HEK293 (cell line): ENCODE measurements at regions not wholly inside any gene's neighbourhood (a gene's known extent, or its start where the extent isn't known, plus 50 kb on each side); places are given as distances from the start of the nearest gene placed in this dataset.

ENCODE experiments used
- CTCF ChIA-PET: fragments of 350-600 bp; formaldehyde crosslinking; extraction: SDS; loops from one replicate; lab custom pipeline; 2021; ENCODE audit warnings: antibody characterized with exemption; lab: Yijun Ruan, JAX
- POLR2A ChIA-PET: fragments of 300-600 bp; formaldehyde crosslinking; extraction: SDS; loops from one replicate; lab custom pipeline; 2020; ENCODE audit warnings: antibody characterized with exemption, inconsistent platforms; lab: Yijun Ruan, JAX
- H3K27ac ChIP-seq: fragments of 200-500 bp; sonication (Bioruptor generic); 2 replicates; pipeline ENCODE4 v1.5.1; 2014; ENCODE audit warnings: low read depth, low read length, control low read depth, inconsistent platforms; ENCODE audit errors: extremely low read depth
- H3K36me3 ChIP-seq, 2 experiments: fragments of 200-500 bp in 1 of 2; sonication (Bioruptor generic) in 1 of 2; 1 replicate in 1 of 2; 2 replicates in 1 of 2; pipeline ENCODE4 v1.5.1; 2014 to 2017; ENCODE audit warnings: inconsistent platforms in 2 of 2, low read length in 2 of 2; ENCODE audit not compliant: control insufficient read depth in 2 of 2, insufficient read depth in 1 of 2
- H3K4me1 ChIP-seq: fragments of 200-500 bp; sonication (Bioruptor generic); 2 replicates; pipeline ENCODE4 v1.5.1; 2014; ENCODE audit warnings: mild to moderate bottlenecking, low read length, inconsistent platforms; ENCODE audit not compliant: control insufficient read depth, insufficient read depth
- H3K4me3 ChIP-seq: 2 replicates; pipeline ENCODE4 v1.5.1; 2011; ENCODE audit warnings: low read depth, mild to moderate bottlenecking, control low read depth, low read length, moderate library complexity
- H3K9me3 ChIP-seq: fragments of 200-500 bp; sonication (Bioruptor generic); 2 replicates; pipeline ENCODE4 v1.5.1; 2014; ENCODE audit warnings: low read depth, low read length, inconsistent platforms; ENCODE audit not compliant: control insufficient read depth, insufficient read depth
- AEBP2 ChIP-seq: fragments of 450-650 bp; formaldehyde crosslinking; IDR thresholded peaks from 2 replicates; pipeline ENCODE4 v1.5.1; 2016; ENCODE audit warnings: missing biosample characterization, missing genetic modification characterization, borderline replicate concordance
- PATZ1 ChIP-seq: fragments of 450-650 bp; formaldehyde crosslinking; IDR thresholded peaks from 2 replicates; pipeline ENCODE4 v1.5.1; 2016; ENCODE audit warnings: missing biosample characterization, missing genetic modification characterization
- PBX3 ChIP-seq: sonication (generic); formaldehyde crosslinking; IDR thresholded peaks from 2 replicates; pipeline ENCODE4 v1.8.1; 2022; ENCODE audit warnings: mild to moderate bottlenecking, moderate library complexity, missing genetic modification reagents
- PRDM4 ChIP-seq: fragments of 450-650 bp; formaldehyde crosslinking; IDR thresholded peaks from 2 replicates; pipeline ENCODE4 v1.5.1; 2017; ENCODE audit warnings: missing biosample characterization, missing genetic modification characterization
- REST ChIP-seq: fragments of 450-650 bp; formaldehyde crosslinking; IDR thresholded peaks from 2 replicates; pipeline ENCODE4 v1.5.1; 2016; ENCODE audit warnings: missing biosample characterization, missing genetic modification characterization
- ZNF132 ChIP-seq: fragments of 450-650 bp; formaldehyde crosslinking; IDR thresholded peaks from 2 replicates; pipeline ENCODE4 v1.5.1; 2017; ENCODE audit warnings: missing biosample characterization, missing genetic modification characterization, borderline replicate concordance
- ZNF146 ChIP-seq: fragments of 450-650 bp; formaldehyde crosslinking; IDR thresholded peaks from 2 replicates; pipeline ENCODE4 v1.5.1; 2016; ENCODE audit warnings: missing biosample characterization, missing genetic modification characterization
- ZNF266 ChIP-seq: fragments of 450-650 bp; formaldehyde crosslinking; IDR thresholded peaks from 2 replicates; pipeline ENCODE4 v1.5.1; 2016; ENCODE audit warnings: missing biosample characterization, missing genetic modification characterization, low read depth
- ZNF341 ChIP-seq: fragments of 450-650 bp; formaldehyde crosslinking; IDR thresholded peaks from 2 replicates; pipeline ENCODE4; 2016; ENCODE audit warnings: low read depth, missing biosample characterization, missing genetic modification characterization
- ZNF433 ChIP-seq: fragments of 450-650 bp; formaldehyde crosslinking; IDR thresholded peaks from 2 replicates; pipeline ENCODE4 v1.5.1; 2016; ENCODE audit warnings: missing biosample characterization, missing genetic modification characterization, low read depth
- ZNF488 ChIP-seq: fragments of 450-650 bp; formaldehyde crosslinking; IDR thresholded peaks from 2 replicates; pipeline ENCODE4 v1.5.1; 2016; ENCODE audit warnings: missing biosample characterization, missing genetic modification characterization
- ZNF521 ChIP-seq: fragments of 450-650 bp; formaldehyde crosslinking; IDR thresholded peaks from 2 replicates; pipeline ENCODE4 v1.5.1; 2017; ENCODE audit warnings: missing biosample characterization, mild to moderate bottlenecking, missing genetic modification characterization
- ZNF549 ChIP-seq: fragments of 450-650 bp; IDR thresholded peaks from 2 replicates; pipeline ENCODE4 v1.5.1; 2018; ENCODE audit warnings: missing biosample characterization, missing genetic modification characterization, mild to moderate bottlenecking, inconsistent platforms, moderate library complexity
- ZNF623 ChIP-seq: fragments of 450-650 bp; formaldehyde crosslinking; IDR thresholded peaks from 2 replicates; pipeline ENCODE4 v1.5.1; 2016; ENCODE audit warnings: missing biosample characterization, missing genetic modification characterization
- ZNF776 ChIP-seq: fragments of 450-650 bp; formaldehyde crosslinking; IDR thresholded peaks from 2 replicates; pipeline ENCODE4 v1.5.0; 2017; ENCODE audit warnings: missing biosample characterization, missing genetic modification characterization, borderline replicate concordance
- ZNF837 ChIP-seq: fragments of 450-650 bp; formaldehyde crosslinking; IDR thresholded peaks from 2 replicates; pipeline ENCODE4 v1.5.1; 2016; ENCODE audit warnings: missing biosample characterization, missing genetic modification characterization
- ZSCAN4 ChIP-seq: fragments of 450-650 bp; formaldehyde crosslinking; IDR thresholded peaks from 2 replicates; pipeline ENCODE4 v1.5.1; 2017; ENCODE audit warnings: missing biosample characterization, missing genetic modification characterization
- ZSCAN5A ChIP-seq: fragments of 450-650 bp; formaldehyde crosslinking; IDR thresholded peaks from 2 replicates; pipeline ENCODE4 v1.5.1; 2016; ENCODE audit warnings: missing biosample characterization, missing genetic modification characterization

GRCh38 chr10:60536529-60537114 is 146.9 kb upstream of the ANK3 start:
- ChIA-PET POLR2A (no interaction called here), CTCF (interaction anchor here (0.6 kb wide), 1 partner anchor 42 kb away, joined by 3 read pairs; no protein-coding TSS in a partner anchor)
- Histone ChIP-seq H3K4me1 (peaks cover 3% of the 10 kb centered on the region; the same call in 1 of the 2 replicates), H3K4me3 (no peak overlapping the region), H3K36me3 (no peaks in the 10 kb centered on the region), H3K27ac (no peak overlapping the region), H3K9me3 (no peaks in the 10 kb centered on the region)
- TF ChIP-seq REST (tag by site-specific recombination): no peak
- TF ChIP-seq ZNF132 (tag by site-specific recombination): no peak
- TF ChIP-seq PATZ1 (tag by site-specific recombination): no peak
- no peak for TF ChIP-seq ZNF488 (tag by site-specific recombination)
- no peak for TF ChIP-seq PRDM4
- TF ChIP-seq ZNF549: no peak
- TF ChIP-seq ZNF341 (tag by site-specific recombination): no peak
- no peak for TF ChIP-seq ZNF623 (tag by site-specific recombination)
- no peak for TF ChIP-seq ZNF266
- TF ChIP-seq ZNF837 (tag by site-specific recombination): no peak

GRCh38 chr10:60535427-60535826 is 145.8 kb upstream of the ANK3 start:
- CTCF ChIA-PET: interaction anchor here (1.0 kb wide), 1 partner anchor 16 kb away, joined by 3 read pairs; no protein-coding TSS in a partner anchor
- TF ChIP-seq ZNF146: no peak
- TF ChIP-seq ZSCAN5A (tag by site-specific recombination): no peak
- TF ChIP-seq ZNF776 (tag by site-specific recombination): no peak
- no peak for TF ChIP-seq AEBP2
- no peak for TF ChIP-seq ZNF266
- no peak for TF ChIP-seq ZNF433
- no peak for TF ChIP-seq ZNF623 (tag by site-specific recombination)
- no peak for TF ChIP-seq PBX3 (CRISPR knock-in tag)
- TF ChIP-seq ZSCAN4: no peak
- no peak for TF ChIP-seq ZNF521 (tag by site-specific recombination)
- H3K27ac ChIP-seq: no peak overlapping the region

More at GRCh38 chr10:60535427-60535826, 145.8 kb upstream of the ANK3 start:
- Histone ChIP-seq H3K36me3 (no peaks in the 10 kb centered on the region), H3K9me3 (no peaks in the 10 kb centered on the region), H3K4me1 (peaks cover 3% of the 10 kb centered on the region; the same call in 1 of the 2 replicates), H3K4me3 (no peak overlapping the region)
- POLR2A ChIA-PET: no interaction called here
